NB4 (cell line): ENCODE measurements at regions not wholly inside any gene's neighbourhood (a gene's known extent, or its start where the extent isn't known, plus 50 kb on each side); places are given as distances from the start of the nearest gene placed in this dataset.

ENCODE experiments used
- DNase-seq: peaks from one replicate; pipeline ENCODE4 v3.0.0; 2010; ENCODE audit warnings: low read depth
- H3K4me3 ChIP-seq: one replicate; pipeline ENCODE4 v1.5.1; 2011; ENCODE audit warnings: mild to moderate bottlenecking, low read depth, low read length, moderate library complexity
- MYC ChIP-seq: IDR thresholded peaks from 2 replicates; pipeline ENCODE4 v1.6.1; 2011; ENCODE audit warnings: low read depth, low read length
- POLR2A ChIP-seq: IDR thresholded peaks from 2 replicates; pipeline ENCODE4 v1.6.1; 2011; ENCODE audit warnings: mild to moderate bottlenecking; ENCODE audit not compliant: insufficient read length; ENCODE audit errors: extremely low read depth
- TF ChIP-seq, protein P1 (sequence below): IDR thresholded peaks from 2 replicates; pipeline ENCODE4 v1.6.1; 2011; ENCODE audit warnings: low read depth, low read length
- TF ChIP-seq, protein P2 (sequence below): IDR thresholded peaks from one replicate; pipeline ENCODE4 v1.5.1; 2012; ENCODE audit warnings: low read depth, low read length

DNA sequence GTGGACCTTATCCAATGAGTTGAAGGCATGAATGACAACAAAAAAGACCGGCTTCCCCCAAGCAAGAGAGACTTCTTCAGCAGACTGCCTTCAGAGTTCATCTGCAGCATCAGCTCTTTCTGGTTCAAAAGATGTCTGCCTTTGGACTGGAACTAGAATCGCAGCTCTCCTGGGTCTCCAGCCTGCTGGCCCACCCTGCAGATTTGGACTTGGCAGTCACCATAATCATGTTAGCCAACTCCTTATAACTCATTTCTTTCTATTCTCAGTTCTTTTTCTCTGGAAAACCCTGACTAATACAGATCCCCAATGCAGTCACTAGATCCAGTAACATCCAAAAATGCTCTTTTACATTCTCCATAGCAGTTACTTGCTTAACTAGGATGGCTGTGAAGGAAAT lies 89.2 kb upstream of the MARK1 start:
- TF ChIP-seq POLR2A: no peak
- TF ChIP-seq, protein P1, sequence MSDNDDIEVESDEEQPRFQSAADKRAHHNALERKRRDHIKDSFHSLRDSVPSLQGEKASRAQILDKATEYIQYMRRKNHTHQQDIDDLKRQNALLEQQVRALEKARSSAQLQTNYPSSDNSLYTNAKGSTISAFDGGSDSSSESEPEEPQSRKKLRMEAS: no peak
- TF ChIP-seq, protein P2, sequence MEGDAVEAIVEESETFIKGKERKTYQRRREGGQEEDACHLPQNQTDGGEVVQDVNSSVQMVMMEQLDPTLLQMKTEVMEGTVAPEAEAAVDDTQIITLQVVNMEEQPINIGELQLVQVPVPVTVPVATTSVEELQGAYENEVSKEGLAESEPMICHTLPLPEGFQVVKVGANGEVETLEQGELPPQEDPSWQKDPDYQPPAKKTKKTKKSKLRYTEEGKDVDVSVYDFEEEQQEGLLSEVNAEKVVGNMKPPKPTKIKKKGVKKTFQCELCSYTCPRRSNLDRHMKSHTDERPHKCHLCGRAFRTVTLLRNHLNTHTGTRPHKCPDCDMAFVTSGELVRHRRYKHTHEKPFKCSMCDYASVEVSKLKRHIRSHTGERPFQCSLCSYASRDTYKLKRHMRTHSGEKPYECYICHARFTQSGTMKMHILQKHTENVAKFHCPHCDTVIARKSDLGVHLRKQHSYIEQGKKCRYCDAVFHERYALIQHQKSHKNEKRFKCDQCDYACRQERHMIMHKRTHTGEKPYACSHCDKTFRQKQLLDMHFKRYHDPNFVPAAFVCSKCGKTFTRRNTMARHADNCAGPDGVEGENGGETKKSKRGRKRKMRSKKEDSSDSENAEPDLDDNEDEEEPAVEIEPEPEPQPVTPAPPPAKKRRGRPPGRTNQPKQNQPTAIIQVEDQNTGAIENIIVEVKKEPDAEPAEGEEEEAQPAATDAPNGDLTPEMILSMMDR: no peak
- TF ChIP-seq MYC: no peak
- DNase-seq: no peak
- no peak overlapping the region for H3K4me3 ChIP-seq

DNA sequence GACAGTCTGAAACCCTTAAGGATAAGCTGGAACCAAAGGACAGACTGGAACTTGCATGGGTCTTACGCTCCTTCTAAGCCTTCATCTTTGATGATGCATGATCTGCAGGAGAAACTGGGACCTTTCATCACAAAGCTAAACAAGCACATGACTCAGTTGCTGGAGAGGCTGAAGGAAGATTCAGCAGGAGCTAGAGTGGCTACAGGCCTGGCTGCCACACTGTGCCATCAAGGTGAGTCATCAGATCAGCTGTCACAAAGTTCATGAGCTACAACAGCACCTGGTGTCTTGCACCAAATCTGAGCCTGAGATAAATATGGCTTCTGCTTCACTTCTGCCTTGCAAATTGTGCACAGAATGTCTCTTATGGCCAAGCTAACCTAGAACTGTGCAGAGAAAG lies 95.5 kb upstream of the MARK1 start:
- H3K4me3 ChIP-seq: no peak overlapping the region
- DNase-seq: no peak
- TF ChIP-seq MYC: no peak
- TF ChIP-seq, protein P1: no peak

DNA sequence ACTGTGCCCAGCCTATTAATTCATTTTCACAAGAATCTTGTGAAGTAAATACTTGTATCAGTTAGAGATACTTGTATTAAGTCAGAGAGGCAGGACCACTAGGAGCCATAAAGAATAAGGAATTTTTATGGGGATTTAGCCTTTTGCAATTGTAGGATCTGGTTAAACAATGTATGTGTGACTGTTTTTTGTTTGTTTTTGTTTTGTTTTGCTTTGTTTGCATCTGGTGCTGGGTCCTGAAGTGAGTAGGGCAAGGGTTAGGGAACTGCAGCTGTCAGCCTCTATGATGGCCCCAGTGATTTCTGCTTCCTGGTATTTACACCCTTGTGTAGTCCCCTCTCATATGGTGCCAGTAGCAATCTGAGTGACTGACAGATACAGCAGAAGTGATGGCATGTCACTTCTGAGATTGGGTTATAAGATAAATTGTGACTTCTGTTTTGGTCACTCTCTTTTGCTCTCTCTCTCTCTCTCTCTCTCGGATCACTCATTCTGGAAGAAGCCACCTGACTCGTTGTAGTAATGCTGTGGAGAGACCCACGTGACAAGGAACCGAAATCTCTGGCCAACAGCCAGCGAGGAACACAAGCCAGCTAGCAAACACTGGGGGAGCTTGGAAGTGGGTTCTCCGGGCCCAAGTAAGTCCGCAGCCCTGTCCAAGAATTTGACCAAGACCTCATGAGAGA lies 96.2 kb upstream of the MARK1 start:
- TF ChIP-seq, protein P1: no peak
- TF ChIP-seq, protein P2: no peak
- TF ChIP-seq MYC (no peak), POLR2A (no peak)
- no peak for DNase-seq
- H3K4me3 ChIP-seq: no peak overlapping the region

DNA sequence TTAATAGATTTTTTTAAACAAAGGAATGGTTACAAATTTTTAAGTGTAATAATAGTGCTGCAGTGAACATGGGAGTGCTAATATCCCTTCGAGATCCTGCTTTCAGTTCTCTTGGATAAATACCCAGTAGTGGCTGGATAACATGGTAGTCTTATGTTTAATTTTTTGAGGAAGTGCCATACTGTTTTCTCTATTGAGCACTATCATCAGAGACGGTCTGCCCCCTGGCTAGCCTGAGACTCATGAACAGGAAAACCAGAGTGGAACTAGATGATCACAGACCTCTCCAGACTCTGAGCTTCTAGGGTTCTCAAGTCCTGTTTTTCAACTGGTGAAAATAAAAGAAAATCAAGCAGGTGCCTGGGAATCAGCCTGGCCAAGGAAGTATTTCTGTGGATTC lies 97.3 kb upstream of the MARK1 start:
- no peak for DNase-seq
- no peak overlapping the region for H3K4me3 ChIP-seq
- TF ChIP-seq, protein P1: no peak
- TF ChIP-seq MYC: no peak
- TF ChIP-seq POLR2A: no peak
- TF ChIP-seq, protein P2: no peak

DNA sequence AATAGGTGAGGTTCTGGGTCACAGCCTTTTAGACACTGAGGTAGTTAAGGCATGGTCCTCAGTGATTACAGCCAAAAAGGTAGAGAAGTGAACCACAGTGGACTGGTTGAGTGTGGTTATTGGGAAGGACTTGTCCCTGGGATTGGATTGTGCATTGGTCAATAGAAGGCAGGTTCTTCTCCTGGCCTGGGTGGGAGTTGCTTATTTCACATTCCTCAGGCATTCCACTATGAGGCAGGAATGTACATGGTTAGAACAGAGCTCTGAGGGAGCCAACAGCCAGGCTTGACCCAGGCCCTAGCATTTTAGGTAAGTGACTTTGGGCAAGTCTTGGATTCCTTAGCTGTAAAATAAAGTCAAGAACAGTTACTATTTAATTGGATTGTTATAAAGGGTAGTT lies 97.9 kb upstream of the MARK1 start:
- no peak for DNase-seq
- H3K4me3 ChIP-seq: no peak overlapping the region
- TF ChIP-seq POLR2A (no peak), MYC (no peak)
- TF ChIP-seq, protein P2: no peak
- TF ChIP-seq, protein P1: no peak

DNA sequence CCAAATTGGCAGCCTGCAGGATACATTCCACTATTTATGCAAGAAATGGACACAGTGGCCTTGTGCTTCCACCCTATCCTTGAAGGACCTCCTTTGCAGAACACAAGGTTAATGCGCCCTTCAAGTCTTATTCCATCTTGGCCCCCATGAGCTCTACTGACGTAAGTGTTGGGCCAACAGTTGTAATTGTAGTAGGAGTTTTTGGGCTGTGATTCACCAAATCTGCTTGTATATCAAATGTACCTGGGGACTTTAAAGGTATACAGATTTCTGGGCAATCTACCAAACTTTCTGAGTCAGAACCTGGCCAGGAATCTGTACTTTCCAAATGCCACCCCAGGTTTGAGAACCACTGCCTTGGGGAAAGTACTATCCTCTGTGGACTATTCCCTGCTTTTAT lies 100.9 kb upstream of the MARK1 start:
- H3K4me3 ChIP-seq: no peak overlapping the region
- no peak for DNase-seq
- no peak for TF ChIP-seq MYC
- TF ChIP-seq, protein P2: no peak
- TF ChIP-seq, protein P1: no peak
- TF ChIP-seq POLR2A: no peak
